ENCODE measurements at regions not wholly inside any gene's neighbourhood (a gene's known extent, or its start where the extent isn't known, plus 50 kb on each side); places are given as distances from the start of the nearest gene placed in this dataset.
"Not testable (repeated sequence)": the region's sequence is repeated elsewhere in the genome, so short reads cannot be mapped to it uniquely, and the experiment has no call there.

DNA sequence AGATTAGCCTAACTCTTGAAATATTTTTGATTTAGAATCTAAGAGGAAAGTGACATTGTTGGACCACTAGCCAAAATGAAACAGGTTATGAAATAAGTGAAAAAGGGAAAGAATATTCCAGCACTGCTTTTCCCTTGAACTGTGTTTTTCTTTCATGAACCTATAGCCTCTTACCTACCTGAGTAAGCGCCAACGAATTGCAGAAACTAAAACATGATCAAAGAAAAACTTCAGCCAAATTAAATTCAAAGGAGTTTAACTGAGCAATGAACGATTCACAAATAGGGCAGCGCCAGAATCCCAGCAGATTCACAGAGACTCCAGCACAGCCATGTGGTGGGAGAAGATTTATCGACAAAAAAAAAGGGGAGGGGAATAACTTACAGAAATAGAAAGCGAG lies 518.6 kb downstream of the PIK3C3 start:
- DNase-seq (ENCODE audit: low read depth in 2 of 2) = no peak

DNA sequence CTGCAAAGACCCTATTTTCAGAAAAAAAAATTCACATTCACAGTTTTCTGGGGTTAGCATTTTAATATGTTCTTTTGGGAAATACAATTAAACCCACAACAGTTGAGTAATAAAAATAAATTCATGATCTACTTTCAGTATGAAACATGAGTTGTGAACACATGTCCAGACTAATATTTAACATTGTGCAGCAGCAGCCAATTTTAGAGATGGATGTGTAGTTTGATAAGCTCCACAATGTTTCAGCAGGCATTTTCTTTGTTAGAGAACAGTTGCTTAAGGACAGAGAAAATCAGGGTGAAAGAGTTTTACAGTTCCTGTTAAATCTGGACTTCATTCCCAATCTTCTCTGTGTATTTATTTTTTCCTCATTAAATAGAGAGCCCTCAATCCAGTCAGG lies 519.5 kb downstream of the PIK3C3 start:
- DNase-seq (ENCODE audit: low read depth in 2 of 2) = no peak

DNA sequence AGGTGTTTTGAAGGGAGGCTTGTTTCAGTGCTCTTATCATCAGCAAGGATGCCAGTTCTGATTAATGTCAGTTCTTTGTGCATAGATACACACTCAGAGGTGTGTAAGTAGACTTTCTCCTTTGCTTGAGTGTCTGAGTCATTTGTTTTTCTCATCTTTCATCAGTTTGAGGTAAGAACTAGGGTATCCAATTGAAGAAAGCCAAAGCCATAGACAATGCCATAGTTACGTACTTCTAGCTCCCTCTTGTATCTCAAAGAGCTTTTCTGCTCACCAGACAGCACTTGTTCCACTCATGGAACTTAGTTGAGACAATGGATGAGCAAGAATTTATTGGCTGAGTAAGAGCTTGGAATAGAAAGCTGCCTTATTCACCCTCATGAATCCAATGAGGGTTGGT lies 520.1 kb downstream of the PIK3C3 start:
- no peak for DNase-seq (ENCODE audit: low read depth in 2 of 2)

DNA sequence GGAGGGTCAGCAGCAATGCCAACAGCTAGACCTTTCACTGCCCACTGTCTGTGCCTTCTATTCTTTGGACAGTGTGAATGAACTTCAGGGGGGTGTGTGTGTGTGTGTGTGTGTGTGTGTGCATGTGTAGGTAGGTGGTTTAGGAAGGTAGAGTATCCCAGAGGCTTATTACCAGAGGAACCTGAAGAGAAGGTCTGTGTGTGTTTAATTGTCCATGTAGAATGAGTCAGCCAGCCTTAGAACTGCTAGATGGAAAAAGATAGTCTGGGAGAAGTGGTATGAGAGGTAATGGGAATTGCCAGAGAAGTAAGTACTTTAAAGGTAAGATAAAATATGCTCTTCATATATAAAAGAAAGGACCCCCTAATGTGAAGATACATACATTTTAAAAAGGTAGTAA lies 522.2 kb downstream of the PIK3C3 start:
- no peak for DNase-seq (ENCODE audit: low read depth in 2 of 2)

DNA sequence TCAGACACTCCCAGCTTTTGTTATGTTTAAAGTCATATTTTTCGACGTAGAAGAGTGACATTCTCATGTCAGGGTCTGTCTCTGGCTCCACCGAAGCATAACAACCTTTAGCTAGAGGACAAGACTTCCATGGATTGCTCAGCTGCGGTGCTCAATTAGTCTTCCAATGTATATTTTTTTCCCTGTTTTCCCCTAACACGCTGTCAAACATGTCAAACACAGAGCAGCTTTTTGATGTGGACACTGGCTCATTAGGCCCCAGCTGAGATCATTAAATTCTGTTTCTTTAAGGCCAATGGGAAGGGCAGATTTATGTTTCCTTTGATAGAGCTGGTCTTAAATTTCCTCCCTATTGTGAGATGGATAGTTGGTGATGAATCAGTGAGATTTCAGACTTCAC lies 525.4 kb downstream of the PIK3C3 start:
- DNase-seq (ENCODE audit: low read depth in 2 of 2) = no peak

DNA sequence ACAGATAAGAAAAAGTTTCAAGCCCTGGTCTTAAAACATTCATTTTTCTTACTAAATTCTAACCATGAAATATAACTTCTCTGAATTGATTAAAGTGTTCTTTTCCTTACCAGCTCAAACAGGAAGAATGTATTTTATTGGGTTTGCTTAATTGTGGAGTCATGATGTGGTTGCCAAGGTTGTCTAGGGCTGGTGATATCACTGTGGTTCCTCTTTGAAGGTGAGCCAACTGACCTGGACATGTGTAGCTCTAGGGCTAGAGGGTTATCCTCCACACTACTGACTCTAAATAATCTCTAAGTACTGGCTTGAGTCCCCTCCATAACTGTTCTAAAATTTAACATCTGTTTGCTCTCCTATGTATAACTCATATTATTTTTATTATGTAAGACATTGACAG lies 529.6 kb downstream of the PIK3C3 start:
- no peak for DNase-seq (ENCODE audit: low read depth in 2 of 2)

DNA sequence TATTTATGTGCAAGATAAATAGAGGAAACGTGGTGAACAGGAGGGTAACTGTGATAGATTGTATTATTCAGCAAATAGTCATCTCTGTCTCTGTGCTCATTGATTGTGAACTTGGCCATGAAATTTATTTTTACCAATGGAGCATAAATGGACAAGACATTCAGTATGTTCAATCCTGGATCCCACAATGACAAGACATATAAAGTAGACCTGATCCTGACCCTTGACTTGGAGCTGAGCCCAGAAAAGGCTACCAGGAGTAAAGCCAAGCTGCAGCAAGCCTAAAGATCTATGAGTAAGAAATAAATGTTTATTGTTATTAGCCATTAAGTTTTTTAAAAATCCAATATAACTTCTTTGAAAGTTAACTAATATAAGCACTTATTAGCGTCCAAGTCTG lies 531.2 kb downstream of the PIK3C3 start:
- no peak for DNase-seq (ENCODE audit: low read depth in 2 of 2)

DNA sequence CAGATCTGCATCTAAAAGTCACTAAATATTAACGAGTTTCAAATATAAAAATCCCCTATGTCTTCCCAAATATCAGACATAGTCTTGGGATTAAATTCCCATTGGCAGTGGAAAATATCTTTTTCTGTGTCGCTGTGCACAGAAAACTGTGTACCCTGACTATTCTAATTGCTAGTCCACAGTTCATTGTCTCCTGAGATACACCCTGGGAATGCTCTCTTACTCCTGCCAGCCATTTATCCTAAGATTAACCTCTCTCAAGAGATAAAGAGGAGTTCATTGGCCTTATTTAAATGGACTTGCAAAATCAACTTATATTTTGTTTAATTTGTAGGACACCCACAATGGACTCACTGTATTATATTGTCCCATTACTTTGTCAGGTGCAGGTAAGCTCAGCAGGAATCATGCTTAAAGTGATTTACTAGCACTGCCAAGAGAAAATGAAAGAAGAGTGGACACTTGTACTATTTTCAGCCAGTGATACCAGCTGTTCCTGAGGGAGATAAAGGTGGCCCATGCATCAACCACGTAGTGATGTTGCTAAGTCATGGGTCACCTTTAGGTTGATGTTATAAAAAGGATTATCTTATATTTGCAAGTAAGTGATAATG lies 553.8 kb downstream of the PIK3C3 start:
- no peak for DNase-seq (ENCODE audit: low read depth in 2 of 2)

DNA sequence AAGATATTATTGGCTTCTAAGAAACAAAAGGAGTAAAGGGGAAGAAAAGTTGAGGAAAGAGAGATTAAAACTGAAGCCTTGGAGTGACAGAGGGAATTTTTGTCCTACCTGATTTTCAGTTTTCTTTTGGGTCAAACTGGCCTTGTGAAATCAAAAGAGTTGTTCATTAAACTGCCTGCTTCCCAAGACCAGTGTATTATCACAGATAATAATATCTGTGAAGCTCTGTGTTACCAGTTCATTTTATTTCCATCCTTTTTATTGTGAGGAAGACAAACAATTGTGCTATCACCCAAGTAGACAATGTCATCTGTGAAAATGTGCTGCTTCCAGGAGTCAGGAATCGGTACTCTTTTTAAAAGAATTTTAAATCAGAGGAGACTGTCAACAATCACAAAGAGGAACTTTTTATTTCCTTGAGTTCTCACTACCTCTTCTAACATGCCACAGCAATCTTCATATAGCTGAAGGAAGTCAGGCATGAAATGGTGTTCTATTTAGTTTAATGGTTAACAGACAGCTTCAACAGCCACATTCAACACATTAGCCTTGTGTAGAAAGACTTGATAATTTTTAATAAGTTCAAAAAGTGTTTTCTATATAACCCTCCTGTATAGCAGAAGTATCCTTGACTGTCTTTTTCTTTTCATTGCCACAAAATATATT lies 554.8 kb downstream of the PIK3C3 start:
- DNase-seq (ENCODE audit: low read depth in 2 of 2) = no peak

DNA sequence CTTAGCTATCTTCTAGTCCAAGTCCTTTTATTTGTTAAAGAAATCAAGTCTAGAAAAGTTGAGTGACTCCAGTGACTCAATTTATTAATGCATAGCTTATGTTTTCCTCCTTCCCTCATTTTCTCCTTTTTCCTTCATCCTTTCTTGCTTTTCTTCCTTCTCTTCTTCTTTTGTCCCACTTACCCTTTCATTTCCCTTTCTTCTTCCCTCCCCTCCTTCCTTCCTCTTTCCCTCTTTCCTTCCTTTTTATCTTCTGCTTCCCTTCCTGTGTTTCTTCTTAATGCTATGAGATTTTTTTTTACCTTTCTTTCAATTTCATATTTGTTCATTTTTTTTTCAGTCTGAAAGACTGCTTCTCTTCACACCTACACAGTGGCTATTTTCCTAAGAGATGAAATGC lies 555.5 kb downstream of the PIK3C3 start:
- DNase-seq (ENCODE audit: low read depth in 2 of 2) = no peak

DNA sequence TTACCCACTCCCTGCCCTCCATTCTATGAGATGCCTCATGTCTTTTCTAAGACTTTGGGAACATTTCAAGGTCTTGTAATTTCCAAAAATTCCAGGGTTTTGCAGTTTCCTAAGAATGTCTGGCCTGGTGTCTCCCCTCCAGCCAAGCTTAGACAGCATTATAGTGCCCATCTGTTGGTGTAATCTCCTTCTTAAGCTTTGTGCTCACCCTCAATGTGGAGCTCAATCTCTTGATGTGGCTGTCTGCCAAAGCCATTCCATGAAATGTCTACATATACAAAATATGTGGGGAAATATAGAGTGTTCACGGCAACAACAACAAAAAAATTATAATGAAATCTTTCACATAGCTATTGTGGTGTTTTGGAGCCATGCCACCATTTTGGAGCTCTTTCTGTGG lies 558.4 kb downstream of the PIK3C3 start:
- no peak for DNase-seq (ENCODE audit: low read depth in 2 of 2)

DNA sequence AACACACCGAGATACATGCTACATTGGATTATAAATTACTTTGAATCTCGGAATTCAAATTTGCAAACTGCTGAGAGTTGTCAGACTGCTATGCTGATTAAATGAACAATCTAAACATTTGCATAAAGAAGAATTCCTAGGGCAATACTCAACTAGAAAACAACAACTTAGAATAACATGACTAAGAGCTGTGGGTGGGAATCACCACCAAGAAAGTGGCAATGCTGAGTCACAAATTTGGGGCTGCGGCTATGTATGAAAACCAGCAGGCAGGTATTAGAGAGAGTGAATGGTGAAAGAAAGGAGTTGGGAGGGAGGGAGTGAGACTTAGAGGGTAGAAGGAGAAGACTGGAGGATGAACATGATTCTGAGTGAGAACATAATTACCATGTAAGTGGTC lies 559.5 kb downstream of the PIK3C3 start:
- DNase-seq (ENCODE audit: low read depth in 2 of 2) = no peak

DNA sequence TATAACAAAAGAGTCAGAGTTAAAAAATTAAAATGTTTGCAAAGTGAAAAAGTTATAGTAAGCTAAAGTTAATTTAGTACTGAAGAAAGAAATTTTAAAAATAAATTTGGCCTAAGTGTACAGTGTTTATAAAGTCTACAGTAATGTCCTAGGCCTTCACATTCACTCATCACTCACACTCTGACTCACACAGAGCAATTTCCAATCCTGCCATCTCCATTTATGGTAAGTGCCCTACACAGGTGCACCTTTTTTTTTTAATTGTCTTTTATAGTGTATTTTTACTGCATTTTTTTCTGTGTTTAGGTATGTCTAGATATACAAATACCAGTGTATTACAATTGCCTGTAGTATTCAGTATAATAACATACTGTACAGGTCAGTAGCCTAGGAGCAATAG lies 562.9 kb downstream of the PIK3C3 start:
- DNase-seq (ENCODE audit: low read depth in 2 of 2) = no peak

DNA sequence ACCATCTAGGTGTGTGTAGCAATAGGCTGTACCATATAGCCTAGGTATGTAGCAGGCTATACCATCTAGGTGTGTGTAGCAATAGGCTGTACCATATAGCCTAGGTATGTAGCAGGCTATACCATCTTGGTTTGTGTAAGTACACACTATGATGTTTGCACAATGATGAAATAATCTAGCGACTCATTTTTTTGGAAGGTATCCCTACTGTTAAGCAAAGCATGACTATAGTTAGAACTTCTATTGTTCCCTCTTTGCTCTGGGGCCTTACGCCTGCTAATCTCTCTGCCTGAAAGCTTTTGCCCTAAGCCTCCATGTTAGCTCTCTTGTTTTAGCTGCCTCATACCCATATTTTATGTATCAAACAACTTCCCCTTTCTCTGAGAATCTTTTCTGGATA lies 563.3 kb downstream of the PIK3C3 start:
- not testable (repeated sequence) for DNase-seq (ENCODE audit: low read depth in 2 of 2)

DNA sequence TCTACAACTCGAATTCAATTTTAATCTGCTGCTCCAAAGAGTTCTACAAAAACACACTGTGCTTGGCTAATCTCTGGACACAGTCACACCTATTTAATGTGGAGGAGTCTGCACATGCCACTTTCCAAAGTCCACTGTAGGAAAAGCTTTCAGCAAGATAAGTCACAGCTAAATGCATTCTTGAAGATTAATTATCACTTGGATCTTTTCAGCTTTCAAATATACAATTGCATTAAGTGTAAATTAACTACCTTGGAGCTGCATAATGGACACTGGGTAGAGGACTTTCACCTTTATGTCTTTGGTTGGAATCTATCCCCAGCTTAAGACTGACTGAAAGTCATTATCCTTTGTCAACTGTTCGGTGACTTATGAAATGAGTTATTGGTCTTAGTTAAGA lies 565.1 kb downstream of the PIK3C3 start:
- no peak for DNase-seq (ENCODE audit: low read depth in 2 of 2)

DNA sequence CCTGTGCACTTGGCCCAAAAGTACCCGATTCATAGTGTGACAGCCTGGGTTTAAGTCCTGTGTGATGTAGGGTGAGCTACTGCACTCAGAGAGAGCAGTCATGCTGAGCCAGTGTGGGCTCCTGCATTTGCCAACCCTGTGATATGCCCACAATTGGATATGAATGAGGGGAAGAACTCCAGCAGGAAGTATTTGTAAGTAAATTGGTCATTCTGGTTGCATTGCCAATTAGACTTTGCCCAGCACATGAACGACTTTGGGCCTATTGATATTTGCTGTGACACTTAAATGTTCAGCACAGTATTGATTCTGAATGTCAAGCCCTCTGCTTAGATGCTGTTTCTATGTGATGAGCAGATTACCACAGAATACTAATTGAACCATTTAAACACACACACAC lies 570.9 kb downstream of the PIK3C3 start:
- DNase-seq (ENCODE audit: low read depth in 2 of 2) = no peak

DNA sequence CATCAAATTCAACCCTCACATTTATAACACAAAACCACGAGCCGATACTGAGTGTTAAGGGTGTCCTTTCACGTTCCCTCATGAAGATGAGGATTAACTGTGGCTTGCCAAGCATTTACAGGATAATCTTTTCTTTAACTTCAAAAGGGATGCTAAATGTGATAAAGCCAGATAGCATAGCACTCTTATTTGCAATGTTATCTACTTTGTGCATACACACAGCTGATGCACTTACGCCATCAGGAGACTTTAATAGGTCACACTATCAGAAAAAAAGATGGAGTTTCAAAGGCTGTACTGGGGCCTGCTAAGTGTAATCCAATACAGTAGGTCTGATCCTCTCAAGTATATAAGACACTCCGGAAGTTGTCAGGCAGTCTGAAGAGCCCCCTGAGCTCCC lies 572.7 kb downstream of the PIK3C3 start:
- no peak for DNase-seq (ENCODE audit: low read depth in 2 of 2)

DNA sequence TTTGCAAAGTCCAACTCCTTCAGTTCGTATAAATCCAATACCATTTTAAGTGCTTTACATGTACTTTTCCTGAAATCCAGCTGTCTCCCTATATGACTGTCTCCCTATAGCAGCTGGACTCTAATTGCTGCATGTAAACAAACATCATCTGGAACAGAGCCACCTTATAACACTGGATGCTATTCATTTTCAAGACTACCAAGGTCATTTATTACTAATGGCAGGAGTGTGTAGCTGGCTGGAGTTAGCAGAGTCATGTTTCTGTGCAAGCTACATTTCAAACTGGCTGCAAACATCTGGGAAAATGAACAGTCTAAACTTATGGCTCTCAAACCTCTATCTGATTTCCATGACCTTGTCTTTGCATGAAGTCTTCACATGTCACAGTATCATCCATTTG lies 575.2 kb downstream of the PIK3C3 start:
- no peak for DNase-seq (ENCODE audit: low read depth in 2 of 2)

DNA sequence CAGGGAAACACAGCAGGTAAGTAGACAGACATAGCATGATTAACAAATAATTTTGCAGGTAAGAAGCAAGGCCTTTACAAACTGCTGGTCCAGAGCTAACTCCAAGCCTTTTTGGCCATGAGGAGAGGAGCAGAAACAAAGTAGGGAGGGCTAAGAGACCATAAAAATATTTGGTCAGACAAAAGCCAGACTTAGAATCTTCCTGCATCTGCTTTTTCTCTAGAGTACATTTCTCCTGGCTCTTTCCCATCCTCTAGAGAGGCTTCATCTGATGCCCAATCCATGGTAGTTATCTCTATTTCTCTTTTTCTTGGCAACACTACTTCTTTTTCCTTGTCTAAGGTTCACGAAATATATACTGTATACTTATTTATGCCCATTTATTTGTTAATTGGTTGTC lies 577.1 kb downstream of the PIK3C3 start:
- DNase-seq (ENCODE audit: low read depth in 2 of 2) = no peak

DNA sequence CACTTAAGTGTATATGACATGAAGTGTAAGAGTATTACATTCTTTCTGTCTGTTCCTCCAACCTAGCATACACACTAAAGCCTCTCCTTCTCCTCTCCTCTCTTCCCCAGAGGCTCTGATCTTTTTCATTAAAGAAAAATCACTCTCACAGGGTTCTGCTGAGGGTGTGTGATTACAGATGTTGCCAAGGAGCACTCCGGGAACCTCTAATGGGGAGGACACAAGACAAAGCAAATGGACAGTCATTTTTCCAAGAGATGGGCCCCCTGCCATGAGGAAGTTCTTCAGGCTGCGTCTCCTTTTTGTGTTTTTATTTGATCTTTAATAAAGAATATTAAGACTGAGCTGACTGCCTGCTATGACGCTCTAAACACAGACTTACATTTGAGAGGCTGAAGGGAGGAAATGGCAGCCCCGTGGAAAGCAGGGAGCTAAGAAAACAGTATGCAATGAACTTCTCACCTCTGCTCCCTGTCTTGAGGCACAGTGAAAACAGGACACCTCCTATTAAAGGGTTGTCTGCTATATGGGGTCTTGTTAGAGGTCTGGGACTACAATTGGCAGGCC lies 578.1 kb downstream of the PIK3C3 start:
- DNase-seq (ENCODE audit: low read depth in 2 of 2) = no peak

DNA sequence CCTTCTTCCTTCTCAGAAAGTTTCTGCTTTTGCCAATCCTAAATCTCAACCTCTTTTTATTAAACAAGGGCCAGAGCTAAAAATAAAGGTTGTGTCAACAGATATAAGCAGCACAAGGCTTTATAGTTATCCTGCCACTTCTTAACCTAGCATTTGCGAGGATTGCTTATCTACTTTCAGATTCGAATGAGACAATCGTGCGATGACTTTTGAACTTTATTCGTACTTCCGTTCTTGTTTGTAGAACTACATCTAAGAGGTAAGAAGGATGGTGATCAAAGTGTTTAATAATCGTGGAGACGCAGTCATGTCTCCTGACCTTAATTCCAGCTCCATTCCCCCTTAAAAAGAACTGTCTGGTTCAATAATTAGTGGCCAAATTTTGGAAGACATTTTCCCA lies 578.6 kb downstream of the PIK3C3 start:
- DNase-seq (ENCODE audit: low read depth in 2 of 2) = no peak

DNA sequence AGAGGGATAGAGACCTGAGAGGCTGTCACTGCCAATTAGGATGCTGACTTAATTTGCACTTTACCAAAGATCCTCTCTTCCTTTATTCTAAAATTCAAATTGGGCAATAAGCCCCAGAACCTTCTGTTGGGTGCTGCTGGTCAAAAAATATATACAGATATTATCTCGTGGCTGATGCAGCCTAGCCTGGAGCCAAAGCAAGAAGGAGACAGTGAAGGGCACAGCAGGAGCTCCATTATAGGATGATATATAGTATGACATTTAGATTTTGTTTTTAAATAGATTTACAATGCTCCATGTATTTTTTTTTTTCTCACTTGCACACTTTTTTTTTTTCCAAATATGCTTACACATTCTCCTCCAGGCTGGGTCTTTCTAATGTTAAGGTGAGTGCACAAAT lies 579.3 kb downstream of the PIK3C3 start:
- DNase-seq (ENCODE audit: low read depth in 2 of 2) = no peak

DNA sequence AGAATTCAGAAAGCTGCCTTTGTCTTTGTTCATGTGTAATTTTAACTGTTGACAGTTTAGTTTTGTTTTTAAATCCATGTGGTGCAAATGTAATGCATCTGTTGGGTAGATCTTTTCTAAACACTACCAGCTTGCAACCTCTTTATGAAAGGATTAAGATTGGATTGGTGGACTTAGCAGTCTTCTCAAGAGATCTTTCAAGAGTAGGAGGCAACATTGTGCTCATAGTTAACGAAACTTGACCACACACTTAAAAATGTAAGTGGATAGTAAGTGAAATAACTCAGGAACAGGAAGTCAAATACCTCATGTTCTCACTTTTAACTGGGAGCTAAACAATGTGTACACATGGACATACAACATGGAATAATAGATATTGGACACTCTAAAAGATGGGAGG lies 579.0 kb downstream of the RIT2 start:
- DNase-seq (ENCODE audit: low read depth in 2 of 2) = no peak

DNA sequence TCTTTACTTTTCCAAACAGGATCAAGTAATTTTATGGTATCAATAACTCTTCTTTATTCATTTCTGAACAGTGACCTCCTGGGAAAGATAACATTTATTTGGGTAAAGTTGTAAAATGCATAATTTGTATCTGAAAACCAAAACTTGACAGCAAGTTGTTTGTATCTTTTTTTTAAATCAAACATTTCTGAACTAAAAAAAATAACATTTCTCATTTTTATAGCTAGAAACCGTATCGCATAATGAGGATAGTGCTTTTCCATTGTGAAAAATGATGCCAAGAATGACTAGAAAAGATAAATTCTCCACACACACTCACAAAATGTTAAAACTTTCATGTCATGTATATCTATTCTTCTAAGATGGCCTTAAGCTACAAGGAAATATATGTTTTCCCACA lies 578.2 kb downstream of the RIT2 start:
- DNase-seq (ENCODE audit: low read depth in 2 of 2) = no peak
